ENCODE measurements at regions not wholly inside any gene's neighbourhood (a gene's known extent, or its start where the extent isn't known, plus 50 kb on each side); places are given as distances from the start of the nearest gene placed in this dataset.

DNA sequence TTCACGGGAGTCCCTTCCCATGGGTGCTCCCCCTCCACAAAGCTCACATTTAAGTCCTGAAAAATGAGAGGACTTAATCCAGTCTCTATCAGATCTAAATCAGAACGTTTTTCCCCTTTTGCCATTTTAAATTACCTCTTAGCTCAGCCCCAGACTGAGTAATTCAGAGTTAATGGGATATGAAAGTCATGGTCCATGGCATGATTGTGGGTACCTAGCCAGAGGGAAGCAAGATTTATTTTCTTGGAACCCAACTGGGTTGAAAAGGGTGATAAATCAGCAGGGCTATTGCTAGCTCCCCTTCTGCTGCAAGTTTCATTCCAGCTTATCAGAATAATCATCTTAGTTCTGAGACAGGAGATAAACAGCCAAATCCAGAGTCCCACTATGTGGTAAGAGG lies 320.2 kb upstream of the CHD6 start:
- Mint-ChIP-seq H3K27ac (no peak overlapping the region), H3K4me1 (no peaks in the 10 kb centered on the region), H3K9me3 (peaks cover 0 to 7% (median 0%) of the 10 kb centered on the region in 5 donors), H3K36me3 (no peaks in the 10 kb centered on the region), H3K4me3 (no peak overlapping the region), H3K27me3 (peaks cover 0 to 2% of the 10 kb centered on the region in 2 donors)
- Histone ChIP-seq H3K36me3 (ENCODE audit: insufficient read depth, low read length) (no peaks in the 10 kb centered on the region), H3K4me3 (ENCODE audit: low read length) (no peak overlapping the region), H3K9me3 (ENCODE audit: low read length) (no peaks in the 10 kb centered on the region), H3K4me1 (ENCODE audit: insufficient read depth, low read length) (no peaks in the 10 kb centered on the region), H3K27ac (ENCODE audit: low read depth, low read length) (no peak overlapping the region), H3K27me3 (ENCODE audit: insufficient read depth, low read length, poor library complexity, severe bottlenecking) (no peaks in the 10 kb centered on the region)
- POLR2A ChIA-PET = no interaction called here
- CTCF ChIA-PET = no interaction called here
- no peak for DNase-seq

- H3K4me1 ChIP-seq (ENCODE audit: insufficient read depth, low read length) = no peaks in the 10 kb centered on the region
- no peaks in the 10 kb centered on the region for H3K9me3 ChIP-seq (ENCODE audit: low read length)
- DNase-seq = no peak
- no peaks in the 10 kb centered on the region for H3K27me3 ChIP-seq (ENCODE audit: insufficient read depth, low read length, poor library complexity, severe bottlenecking)
- no peak overlapping the region for H3K4me3 Mint-ChIP-seq
- CTCF ChIA-PET = no interaction called here
- H3K9me3 Mint-ChIP-seq = peaks cover 0 to 9% (median 3%) of the 10 kb centered on the region in 5 donors
- no peak overlapping the region for H3K27ac Mint-ChIP-seq
- no peaks in the 10 kb centered on the region for H3K36me3 ChIP-seq (ENCODE audit: insufficient read depth, low read length)
- H3K4me1 Mint-ChIP-seq = no peaks in the 10 kb centered on the region
- no peak overlapping the region for H3K4me3 ChIP-seq (ENCODE audit: low read length)
- H3K36me3 Mint-ChIP-seq = no peaks in the 10 kb centered on the region
- POLR2A ChIA-PET = no interaction called here
- H3K27me3 Mint-ChIP-seq = peaks cover 0 to 3% of the 10 kb centered on the region in 2 donors
- no peak overlapping the region for H3K27ac ChIP-seq (ENCODE audit: low read depth, low read length)
These were observed 317.1 kb upstream of the CHD6 start for GRCh38 chr20:41935259-41935791.

- H3K27ac ChIP-seq (ENCODE audit: low read depth, low read length) = no peak overlapping the region
- no peaks in the 10 kb centered on the region for H3K36me3 ChIP-seq (ENCODE audit: insufficient read depth, low read length)
- no peak overlapping the region for H3K4me3 Mint-ChIP-seq
- POLR2A ChIA-PET = no interaction called here
- H3K27me3 ChIP-seq (ENCODE audit: insufficient read depth, low read length, poor library complexity, severe bottlenecking) = no peaks in the 10 kb centered on the region
- DNase-seq = no peak
- H3K9me3 Mint-ChIP-seq = peaks cover 0 to 9% (median 5%) of the 10 kb centered on the region in 5 donors
- no peaks in the 10 kb centered on the region for H3K4me1 Mint-ChIP-seq
- H3K27ac Mint-ChIP-seq = no peak overlapping the region
- H3K9me3 ChIP-seq (ENCODE audit: low read length) = no peaks in the 10 kb centered on the region
- H3K36me3 Mint-ChIP-seq = no peaks in the 10 kb centered on the region
- CTCF ChIA-PET = no interaction called here
- H3K27me3 Mint-ChIP-seq = peaks cover 0 to 6% of the 10 kb centered on the region in 2 donors
- no peak overlapping the region for H3K4me3 ChIP-seq (ENCODE audit: low read length)
- H3K4me1 ChIP-seq (ENCODE audit: insufficient read depth, low read length) = no peaks in the 10 kb centered on the region
These were observed 314.3 kb upstream of the CHD6 start for GRCh38 chr20:41932431-41932830.

GRCh38 chr20:41927655-41928054 lies 309.5 kb upstream of the CHD6 start:
- Mint-ChIP-seq H3K27me3 (peaks cover 5 to 6% of the 10 kb centered on the region in 2 donors), H3K4me3 (no peak overlapping the region), H3K27ac (no peak overlapping the region), H3K9me3 (peaks cover 0 to 6% (median 2%) of the 10 kb centered on the region in 5 donors), H3K4me1 (no peaks in the 10 kb centered on the region), H3K36me3 (no peaks in the 10 kb centered on the region)
- DNase-seq = no peak
- ChIA-PET CTCF (no interaction called here), POLR2A (no interaction called here)
- Histone ChIP-seq H3K4me1 (ENCODE audit: insufficient read depth, low read length) (no peaks in the 10 kb centered on the region), H3K27me3 (ENCODE audit: insufficient read depth, low read length, poor library complexity, severe bottlenecking) (no peaks in the 10 kb centered on the region), H3K9me3 (ENCODE audit: low read length) (no peaks in the 10 kb centered on the region), H3K36me3 (ENCODE audit: insufficient read depth, low read length) (no peaks in the 10 kb centered on the region), H3K27ac (ENCODE audit: low read depth, low read length) (no peak overlapping the region), H3K4me3 (ENCODE audit: low read length) (no peak overlapping the region)

DNA sequence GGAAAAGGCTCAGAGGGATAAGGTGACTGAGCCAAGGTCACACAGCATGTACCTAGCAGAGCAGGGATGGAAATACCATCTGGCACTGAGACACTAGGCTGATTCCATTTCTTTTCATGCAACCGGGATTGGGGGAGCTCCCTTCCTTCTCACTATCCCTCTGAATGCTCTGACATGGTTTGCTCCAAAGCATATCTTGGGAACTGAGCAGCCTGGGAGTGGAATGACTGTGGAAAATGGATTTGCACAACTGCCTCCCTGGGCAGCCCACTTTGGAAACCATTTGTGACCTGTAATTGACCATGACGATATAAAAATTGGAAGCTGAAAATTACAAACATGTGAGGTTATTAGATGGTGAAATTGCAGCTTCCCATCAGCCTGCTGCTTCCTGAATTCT lies 309.0 kb upstream of the CHD6 start:
- H3K9me3 Mint-ChIP-seq = peaks cover 0 to 6% (median 0%) of the 10 kb centered on the region in 5 donors
- H3K27ac ChIP-seq (ENCODE audit: low read depth, low read length) = no peak overlapping the region
- no peaks in the 10 kb centered on the region for H3K36me3 Mint-ChIP-seq
- H3K36me3 ChIP-seq (ENCODE audit: insufficient read depth, low read length) = no peaks in the 10 kb centered on the region
- H3K4me1 ChIP-seq (ENCODE audit: insufficient read depth, low read length) = no peaks in the 10 kb centered on the region
- no peaks in the 10 kb centered on the region for H3K4me1 Mint-ChIP-seq
- H3K9me3 ChIP-seq (ENCODE audit: low read length) = no peaks in the 10 kb centered on the region
- DNase-seq = no peak
- H3K4me3 Mint-ChIP-seq = no peak overlapping the region
- ChIA-PET CTCF (no interaction called here), POLR2A (no interaction called here)
- H3K27ac Mint-ChIP-seq = no peak overlapping the region
- H3K27me3 Mint-ChIP-seq = peaks cover 5 to 6% of the 10 kb centered on the region in 2 donors
- no peak overlapping the region for H3K4me3 ChIP-seq (ENCODE audit: low read length)
- H3K27me3 ChIP-seq (ENCODE audit: insufficient read depth, low read length, poor library complexity, severe bottlenecking) = no peaks in the 10 kb centered on the region

DNA sequence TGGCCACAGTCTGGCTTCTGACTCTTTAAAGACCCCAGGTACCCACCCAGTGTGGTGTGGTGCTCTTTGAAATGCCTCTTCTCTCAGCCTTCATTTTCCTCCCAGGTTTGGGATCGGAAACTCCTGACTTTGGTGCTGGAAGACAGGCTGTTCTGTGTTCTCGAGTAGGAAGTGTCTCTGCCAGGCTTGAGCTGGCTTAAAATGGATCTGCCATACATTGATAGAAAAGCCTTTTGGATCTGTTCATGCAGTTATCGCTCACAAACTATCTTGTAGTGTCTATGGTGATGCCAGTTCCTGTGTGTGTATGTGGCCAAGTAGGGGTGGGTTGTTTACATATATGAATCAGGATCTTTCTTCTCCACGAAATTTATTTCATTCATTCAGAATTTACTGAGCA lies 307.3 kb upstream of the CHD6 start:
- CTCF ChIA-PET = no interaction called here
- H3K4me3 ChIP-seq (ENCODE audit: low read length) = no peak overlapping the region
- H3K4me1 ChIP-seq (ENCODE audit: insufficient read depth, low read length) = no peaks in the 10 kb centered on the region
- no peaks in the 10 kb centered on the region for H3K9me3 ChIP-seq (ENCODE audit: low read length)
- DNase-seq = no peak
- Mint-ChIP-seq H3K9me3 (peaks cover 0 to 2% (median 1%) of the 10 kb centered on the region in 5 donors), H3K27me3 (peaks cover 5 to 6% of the 10 kb centered on the region in 2 donors), H3K27ac (no peak overlapping the region), H3K36me3 (no peaks in the 10 kb centered on the region), H3K4me1 (no peaks in the 10 kb centered on the region), H3K4me3 (no peak overlapping the region)
- H3K36me3 ChIP-seq (ENCODE audit: insufficient read depth, low read length) = no peaks in the 10 kb centered on the region
- no peaks in the 10 kb centered on the region for H3K27me3 ChIP-seq (ENCODE audit: insufficient read depth, low read length, poor library complexity, severe bottlenecking)
- no peak overlapping the region for H3K27ac ChIP-seq (ENCODE audit: low read depth, low read length)
- POLR2A ChIA-PET = no interaction called here

GRCh38 chr20:41923624-41924023 lies 305.4 kb upstream of the CHD6 start:
- Histone ChIP-seq H3K27ac (ENCODE audit: low read depth, low read length) (no peak overlapping the region), H3K9me3 (ENCODE audit: low read length) (no peaks in the 10 kb centered on the region), H3K36me3 (ENCODE audit: insufficient read depth, low read length) (no peaks in the 10 kb centered on the region), H3K27me3 (ENCODE audit: insufficient read depth, low read length, poor library complexity, severe bottlenecking) (no peaks in the 10 kb centered on the region), H3K4me1 (ENCODE audit: insufficient read depth, low read length) (no peaks in the 10 kb centered on the region), H3K4me3 (ENCODE audit: low read length) (no peak overlapping the region)
- Mint-ChIP-seq H3K36me3 (no peaks in the 10 kb centered on the region), H3K9me3 (peaks cover 0 to 2% (median 0%) of the 10 kb centered on the region in 5 donors), H3K4me1 (no peaks in the 10 kb centered on the region), H3K27me3 (peaks cover 4 to 5% of the 10 kb centered on the region in 2 donors), H3K4me3 (no peak overlapping the region), H3K27ac (no peak overlapping the region)
- no peak for DNase-seq
- POLR2A ChIA-PET = no interaction called here
- CTCF ChIA-PET = no interaction called here

DNA sequence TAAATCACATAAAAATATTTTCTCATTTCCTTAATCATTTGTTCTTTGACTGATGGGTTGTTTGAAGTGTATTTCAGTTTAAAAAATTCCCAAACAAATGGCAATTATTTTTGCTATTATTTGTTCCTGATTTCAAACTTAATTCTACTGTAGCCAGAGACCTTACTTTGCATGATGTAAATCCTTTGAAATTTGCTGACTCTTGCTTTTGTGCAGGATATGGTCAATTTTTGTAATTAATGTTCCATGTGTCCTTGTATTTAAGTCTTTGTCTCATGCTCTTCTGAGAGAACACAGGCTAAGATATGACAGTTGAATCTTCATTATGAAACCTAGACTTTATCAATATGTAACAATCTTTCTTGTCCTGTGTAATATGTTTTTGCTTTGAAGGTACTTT lies 295.0 kb upstream of the CHD6 start:
- no peak for DNase-seq
- Mint-ChIP-seq H3K4me3 (no peak overlapping the region), H3K27me3 (peaks cover 1 to 5% of the 10 kb centered on the region in 2 donors), H3K27ac (no peak overlapping the region), H3K4me1 (no peaks in the 10 kb centered on the region), H3K9me3 (peaks cover 0 to 6% (median 3%) of the 10 kb centered on the region in 5 donors), H3K36me3 (no peaks in the 10 kb centered on the region)
- ChIA-PET CTCF (no interaction called here), POLR2A (no interaction called here)
- Histone ChIP-seq H3K27me3 (ENCODE audit: insufficient read depth, low read length, poor library complexity, severe bottlenecking) (no peaks in the 10 kb centered on the region), H3K36me3 (ENCODE audit: insufficient read depth, low read length) (no peaks in the 10 kb centered on the region), H3K9me3 (ENCODE audit: low read length) (no peaks in the 10 kb centered on the region), H3K27ac (ENCODE audit: low read depth, low read length) (no peak overlapping the region), H3K4me3 (ENCODE audit: low read length) (no peak overlapping the region), H3K4me1 (ENCODE audit: insufficient read depth, low read length) (no peaks in the 10 kb centered on the region)

GRCh38 chr20:41910558-41910957 lies 292.4 kb upstream of the CHD6 start:
- Histone ChIP-seq H3K27ac (ENCODE audit: low read depth, low read length) (no peak overlapping the region), H3K27me3 (ENCODE audit: insufficient read depth, low read length, poor library complexity, severe bottlenecking) (no peaks in the 10 kb centered on the region), H3K4me1 (ENCODE audit: insufficient read depth, low read length) (no peaks in the 10 kb centered on the region), H3K4me3 (ENCODE audit: low read length) (no peak overlapping the region), H3K9me3 (ENCODE audit: low read length) (no peaks in the 10 kb centered on the region), H3K36me3 (ENCODE audit: insufficient read depth, low read length) (no peaks in the 10 kb centered on the region)
- H3K27ac Mint-ChIP-seq = no peak overlapping the region
- POLR2A ChIA-PET = no interaction called here
- no peak overlapping the region for H3K4me3 Mint-ChIP-seq
- H3K4me1 Mint-ChIP-seq = no peaks in the 10 kb centered on the region
- CTCF ChIA-PET = no interaction called here
- no peaks in the 10 kb centered on the region for H3K27me3 Mint-ChIP-seq
- H3K36me3 Mint-ChIP-seq = no peaks in the 10 kb centered on the region
- H3K9me3 Mint-ChIP-seq = peaks cover 0 to 4% (median 2%) of the 10 kb centered on the region in 5 donors
- DNase-seq = no peak

All from CD8-positive, alpha-beta memory T cell (primary cell).